ENCODE measurements at regions not wholly inside any gene's neighbourhood (a gene's known extent, or its start where the extent isn't known, plus 50 kb on each side); places are given as distances from the start of the nearest gene placed in this dataset.

- peak in 1 of 2 donors; percentile 30 for DNase-seq (ENCODE audit: low spot score in 2 of 2)
- intact Hi-C loops (cut with DNase I; ENCODE audit: low total_unique reads): no loop called here
- Histone ChIP-seq H3K27me3 (no peaks in the 10 kb centered on the region), H3K36me3 (no peaks in the 10 kb centered on the region), H3K4me3 (no peak overlapping the region), H3K27ac (no peak overlapping the region), H3K9me3 (no peaks in the 10 kb centered on the region), H3K4me1 (no peaks in the 10 kb centered on the region)
- TF ChIP-seq POLR2A (IDR thresholded peaks at IDR 0.05): no peak
- peak in 2 of 3 donors; percentile 32 to 51 for TF ChIP-seq CTCF (IDR thresholded peaks at IDR 0.05)
- TF ChIP-seq POLR2AphosphoS5 (IDR thresholded peaks at IDR 0.05): no peak
Measured at GRCh38 chr2:207473049-207473930, 56.5 kb upstream of the CREB1 start.

GRCh38 chr2:207473931-207474235 is 55.9 kb upstream of the CREB1 start:
- H3K4me3 ChIP-seq: no peak overlapping the region
- H3K36me3 ChIP-seq: no peaks in the 10 kb centered on the region
- no peaks in the 10 kb centered on the region for H3K27me3 ChIP-seq
- no peaks in the 10 kb centered on the region for H3K4me1 ChIP-seq
- H3K9me3 ChIP-seq: no peaks in the 10 kb centered on the region
- intact Hi-C loops (cut with DNase I; ENCODE audit: low total_unique reads): no loop called here
- TF ChIP-seq POLR2A (IDR thresholded peaks at IDR 0.05) (no peak), POLR2AphosphoS5 (IDR thresholded peaks at IDR 0.05) (no peak), CTCF (IDR thresholded peaks at IDR 0.05) (no peak)
- no peak for DNase-seq (ENCODE audit: low spot score in 2 of 2)
- no peak overlapping the region for H3K27ac ChIP-seq

GRCh38 chr2:207474863-207475485 is 54.8 kb upstream of the CREB1 start:
- H3K27ac ChIP-seq: no peak overlapping the region

GRCh38 chr2:207475546-207475945 is 54.2 kb upstream of the CREB1 start:
- Histone ChIP-seq H3K4me3 (no peak overlapping the region), H3K4me1 (no peaks in the 10 kb centered on the region), H3K27me3 (no peaks in the 10 kb centered on the region), H3K9me3 (no peaks in the 10 kb centered on the region), H3K27ac (no peak overlapping the region), H3K36me3 (no peaks in the 10 kb centered on the region)
- no peak for DNase-seq (ENCODE audit: low spot score in 2 of 2)
- no peak for TF ChIP-seq POLR2AphosphoS5 (IDR thresholded peaks at IDR 0.05)
- no peak for TF ChIP-seq CTCF (IDR thresholded peaks at IDR 0.05)
- TF ChIP-seq POLR2A (IDR thresholded peaks at IDR 0.05): no peak
- intact Hi-C loops (cut with DNase I; ENCODE audit: low total_unique reads): no loop called here

More at GRCh38 chr2:207474863-207475485, 54.8 kb upstream of the CREB1 start:
- no peak for DNase-seq (ENCODE audit: low spot score in 2 of 2)
- intact Hi-C loops (cut with DNase I; ENCODE audit: low total_unique reads): no loop called here
- no peaks in the 10 kb centered on the region for H3K36me3 ChIP-seq
- H3K4me3 ChIP-seq: peak overlapping the region in 1 of 3 donors; percentile 7
- H3K4me1 ChIP-seq: no peaks in the 10 kb centered on the region
- TF ChIP-seq POLR2A (IDR thresholded peaks at IDR 0.05) (no peak), CTCF (IDR thresholded peaks at IDR 0.05) (peak; percentile 85 to 90 (median 86))
- no peaks in the 10 kb centered on the region for H3K27me3 ChIP-seq
- H3K9me3 ChIP-seq: no peaks in the 10 kb centered on the region

- TF ChIP-seq CTCF (IDR thresholded peaks at IDR 0.05): no peak
- Histone ChIP-seq H3K4me1 (no peaks in the 10 kb centered on the region), H3K27me3 (no peaks in the 10 kb centered on the region), H3K27ac (no peak overlapping the region), H3K36me3 (no peaks in the 10 kb centered on the region), H3K9me3 (no peaks in the 10 kb centered on the region), H3K4me3 (no peak overlapping the region)
- intact Hi-C loops (cut with DNase I; ENCODE audit: low total_unique reads): loop anchor here (2.0 kb wide), 1 partner anchor 65 kb away; no protein-coding TSS in a partner anchor
- no peak for DNase-seq (ENCODE audit: low spot score in 2 of 2)
Measured at GRCh38 chr2:207477896-207478295, 51.9 kb upstream of the CREB1 start.

Measured in breast epithelium (tissue), 4 donors.